ENCODE measurements at regions not wholly inside any gene's neighbourhood (a gene's known extent, or its start where the extent isn't known, plus 50 kb on each side); places are given as distances from the start of the nearest gene placed in this dataset.

DNA sequence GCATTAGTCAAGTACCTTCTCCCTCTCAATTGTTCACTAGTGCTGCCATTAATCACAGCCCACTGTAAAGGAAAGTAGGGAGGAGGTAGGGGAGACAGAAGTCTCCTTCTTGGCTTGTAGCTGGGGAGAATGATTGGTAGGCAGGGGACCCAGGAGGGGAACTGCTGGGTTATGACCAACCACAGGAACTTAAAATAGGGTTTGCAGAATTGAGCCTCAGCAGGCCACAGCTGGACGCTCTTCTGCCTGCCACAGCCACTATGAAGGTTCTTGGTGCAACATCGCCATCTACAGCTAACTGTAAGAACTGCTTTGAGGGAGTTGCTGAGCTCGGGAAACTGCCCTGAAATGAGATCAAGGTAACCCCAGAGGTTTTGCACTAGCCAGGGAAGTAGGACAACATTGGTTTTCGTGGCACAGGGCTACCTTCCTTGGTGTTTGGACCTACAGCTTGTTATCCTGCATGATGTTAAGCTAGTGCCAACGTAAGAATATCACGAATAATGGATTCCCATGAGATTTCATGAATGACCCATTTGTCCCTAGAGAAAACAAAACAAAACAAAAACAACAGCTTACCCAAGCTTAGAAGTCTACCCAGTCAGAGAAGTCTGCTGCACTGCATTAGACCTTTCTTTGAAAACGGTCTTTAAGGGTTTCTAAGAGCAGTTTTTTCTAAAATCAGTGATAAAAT lies 787.1 kb upstream of the API5 start:
- TF ChIP-seq, protein P1, sequence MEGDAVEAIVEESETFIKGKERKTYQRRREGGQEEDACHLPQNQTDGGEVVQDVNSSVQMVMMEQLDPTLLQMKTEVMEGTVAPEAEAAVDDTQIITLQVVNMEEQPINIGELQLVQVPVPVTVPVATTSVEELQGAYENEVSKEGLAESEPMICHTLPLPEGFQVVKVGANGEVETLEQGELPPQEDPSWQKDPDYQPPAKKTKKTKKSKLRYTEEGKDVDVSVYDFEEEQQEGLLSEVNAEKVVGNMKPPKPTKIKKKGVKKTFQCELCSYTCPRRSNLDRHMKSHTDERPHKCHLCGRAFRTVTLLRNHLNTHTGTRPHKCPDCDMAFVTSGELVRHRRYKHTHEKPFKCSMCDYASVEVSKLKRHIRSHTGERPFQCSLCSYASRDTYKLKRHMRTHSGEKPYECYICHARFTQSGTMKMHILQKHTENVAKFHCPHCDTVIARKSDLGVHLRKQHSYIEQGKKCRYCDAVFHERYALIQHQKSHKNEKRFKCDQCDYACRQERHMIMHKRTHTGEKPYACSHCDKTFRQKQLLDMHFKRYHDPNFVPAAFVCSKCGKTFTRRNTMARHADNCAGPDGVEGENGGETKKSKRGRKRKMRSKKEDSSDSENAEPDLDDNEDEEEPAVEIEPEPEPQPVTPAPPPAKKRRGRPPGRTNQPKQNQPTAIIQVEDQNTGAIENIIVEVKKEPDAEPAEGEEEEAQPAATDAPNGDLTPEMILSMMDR (IDR thresholded peaks at IDR 0.05), result no peak
- DNase-seq (ENCODE audit: low spot score) (no peak), ATAC-seq (ENCODE audit: low FRiP score) (peak; percentile 44)

DNA sequence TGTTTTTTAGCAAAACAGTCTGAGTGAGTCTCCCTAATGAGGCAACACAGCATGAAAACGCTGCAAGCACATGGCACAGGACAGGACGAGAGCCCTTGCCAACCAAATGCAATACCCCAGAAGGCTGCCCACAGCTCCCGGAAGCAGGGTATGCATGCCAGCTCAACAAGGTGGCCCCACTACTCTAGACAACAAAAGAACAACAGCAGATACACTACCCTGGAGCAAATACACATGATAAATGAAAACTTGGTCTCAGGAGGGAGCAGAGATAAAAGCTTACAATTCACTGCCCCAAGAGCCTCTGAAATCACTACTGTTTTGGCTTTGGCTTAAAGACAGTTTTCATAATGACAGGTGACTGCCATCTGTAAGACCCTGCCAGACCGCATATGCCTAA lies 785.4 kb upstream of the API5 start:
- ATAC-seq (ENCODE audit: low FRiP score), result no peak
- TF ChIP-seq, protein P1 (IDR thresholded peaks at IDR 0.05), result no peak
- DNase-seq (ENCODE audit: low spot score), result no peak

DNA sequence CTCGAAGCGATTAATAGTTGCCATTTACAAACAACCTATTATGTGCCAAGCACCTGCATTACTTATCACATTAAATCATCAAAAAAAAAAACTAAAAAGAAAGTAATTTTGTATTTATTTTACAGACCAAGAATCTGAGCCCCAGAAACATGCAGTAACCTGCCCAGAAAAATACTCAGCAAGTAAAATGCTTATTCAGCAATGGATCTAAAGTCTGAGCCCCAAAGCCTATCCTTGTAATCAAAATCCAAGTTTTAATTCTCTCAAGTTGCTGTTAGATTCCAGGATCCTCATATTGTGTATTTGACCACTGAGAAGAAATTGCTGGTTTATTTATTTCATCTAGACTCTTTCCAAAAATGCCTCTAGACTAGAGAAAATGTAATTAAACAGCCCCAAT lies 783.3 kb upstream of the API5 start:
- TF ChIP-seq, protein P1 (IDR thresholded peaks at IDR 0.05), result no peak

DNA sequence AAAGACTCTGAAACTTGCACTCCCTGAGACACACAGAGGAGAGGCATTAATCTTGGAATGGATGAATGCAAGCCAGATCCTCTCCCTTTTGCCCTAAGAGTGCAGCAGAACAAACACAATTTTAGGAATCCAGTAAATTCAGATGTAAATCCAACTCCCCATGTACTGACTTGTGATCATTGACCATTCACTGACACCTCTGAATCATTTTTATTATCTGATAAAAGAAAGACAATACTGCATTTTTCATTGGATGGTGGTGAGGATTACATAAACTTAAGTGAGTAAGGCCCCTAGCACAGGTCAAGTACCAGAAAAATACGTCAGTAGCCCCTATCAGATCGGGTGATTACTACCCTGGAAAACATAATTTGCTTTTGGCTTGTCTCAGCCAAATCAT lies 782.9 kb upstream of the API5 start:
- TF ChIP-seq, protein P1 (IDR thresholded peaks at IDR 0.05), result no peak
- peak; percentile 41 for ATAC-seq (ENCODE audit: low FRiP score)
- no peak for DNase-seq (ENCODE audit: low spot score)

More for the DNA sequence above, 783.3 kb upstream of the API5 start:
- ATAC-seq (ENCODE audit: low FRiP score) (no peak), DNase-seq (ENCODE audit: low spot score) (no peak)

- ATAC-seq (ENCODE audit: low FRiP score), result no peak
- TF ChIP-seq, protein P1 (IDR thresholded peaks at IDR 0.05), result no peak
- no peak for DNase-seq (ENCODE audit: low spot score)
Measured at GRCh38 chr11:42536611-42537360, 775.0 kb upstream of the API5 start.

GRCh38 chr11:42542336-42542735 lies 769.5 kb upstream of the API5 start:
- TF ChIP-seq, protein P1 (IDR thresholded peaks at IDR 0.05), result no peak
- no peak for ATAC-seq (ENCODE audit: low FRiP score)
- no peak for DNase-seq (ENCODE audit: low spot score)

All from omental fat pad (tissue), 3 donors.